PC-3 (cell line): ENCODE measurements at regions not wholly inside any gene's neighbourhood (a gene's known extent, or its start where the extent isn't known, plus 50 kb on each side); places are given as distances from the start of the nearest gene placed in this dataset.

Experiments
- ATAC-seq: fragments of 200-7000 bp; cut with Tn5 transposase; 2 replicates; pipeline ENCODE4 v1.9.1; 2020; ENCODE audit warnings: mild to moderate bottlenecking, moderate library complexity
- BruUV-seq: library from RNA; stranded (reverse); fragments of 400-500 nt; replicated peaks from 2 replicates; lab custom pipeline; 2021; lab: Mats Ljungman, UMichigan
- CTCF ChIA-PET: fragments of 300-600 bp; sonication (Branson Sonifier 250); formaldehyde crosslinking; loops from one replicate; lab custom pipeline; 2022; ENCODE audit warnings: antibody characterized with exemption; lab: Charles Lee
- POLR2A ChIA-PET: fragments of 300-600 bp; sonication (Branson Sonifier 250); formaldehyde crosslinking; loops from one replicate; lab custom pipeline; 2022; ENCODE audit warnings: antibody characterized with exemption; ENCODE audit not compliant: unreplicated experiment; lab: Charles Lee
- DNase-seq: peaks from one replicate; pipeline ENCODE4 v3.0.0-alpha.2; 2015
- H2AFZ ChIP-seq: fragments of 300-600 bp; sonication (generic); 2 replicates; pipeline ENCODE4 v1.6.0; 2016; ENCODE audit warnings: antibody characterized with exemption, low read length
- H3F3A ChIP-seq: fragments of 300-600 bp; sonication (generic); one replicate; pipeline ENCODE4 v1.6.0; 2017; ENCODE audit warnings: antibody characterized with exemption, low read length, control low read depth, mild to moderate bottlenecking; ENCODE audit not compliant: unreplicated experiment
- H3K27ac ChIP-seq: fragments of 300-600 bp; sonication (generic); 2 replicates; pipeline ENCODE4 v1.5.1; 2016; ENCODE audit warnings: mild to moderate bottlenecking, low read length
- H3K27me3 ChIP-seq: fragments of 300-600 bp; sonication (generic); 2 replicates; pipeline ENCODE4 v1.6.1; 2016; ENCODE audit warnings: low read length, mixed read lengths
- H3K36me3 ChIP-seq: fragments of 300-600 bp; sonication (generic); 2 replicates; pipeline ENCODE4 v1.6.1; 2016; ENCODE audit warnings: low read depth, mixed run types, low read length, mixed read lengths
- H3K4me1 ChIP-seq: fragments of 300-600 bp; sonication (generic); 2 replicates; pipeline ENCODE4 v1.5.1; 2016; ENCODE audit warnings: low read length; ENCODE audit not compliant: insufficient read depth
- H3K4me2 ChIP-seq: fragments of 300-600 bp; sonication (generic); 2 replicates; pipeline ENCODE4 v1.6.0; 2016; ENCODE audit warnings: low read length
- H3K4me3 ChIP-seq: fragments of 300-600 bp; sonication (generic); 2 replicates; pipeline ENCODE4 v1.5.1; 2016; ENCODE audit warnings: mild to moderate bottlenecking, low read length, mixed read lengths
- H3K79me2 ChIP-seq: fragments of 300-600 bp; sonication (generic); 2 replicates; pipeline ENCODE4 v1.6.1; 2017; ENCODE audit warnings: low read length, mixed read lengths
- H3K9ac ChIP-seq: fragments of 300-600 bp; sonication (generic); 2 replicates; pipeline ENCODE4 v1.6.0; 2016; ENCODE audit warnings: mild to moderate bottlenecking, low read length
- H3K9me2 ChIP-seq: fragments of 300-600 bp; sonication (generic); replicated peaks from 2 replicates; pipeline ENCODE4 v1.6.1; 2016; ENCODE audit warnings: mixed run types, low read length, mixed read lengths
- H3K9me3 ChIP-seq: fragments of 300-600 bp; sonication (generic); 2 replicates; pipeline ENCODE4 v1.6.1; 2016; ENCODE audit warnings: low read length, mixed read lengths
- H4K20me1 ChIP-seq: fragments of 300-600 bp; sonication (generic); 2 replicates; pipeline ENCODE4 v1.6.1; 2016; ENCODE audit warnings: low read length, mixed read lengths
- EZH2 ChIP-seq: fragments of 300-600 bp; sonication (generic); IDR thresholded peaks from one replicate; pipeline ENCODE4 v1.6.1; 2017; ENCODE audit warnings: antibody characterized with exemption, mild to moderate bottlenecking, low read length; ENCODE audit not compliant: unreplicated experiment
- EZH2phosphoT487 ChIP-seq: fragments of 300-600 bp; sonication (generic); IDR thresholded peaks from 2 replicates; pipeline ENCODE4 v1.6.1; 2018; ENCODE audit warnings: mild to moderate bottlenecking, antibody characterized with exemption, low read length, borderline replicate concordance
- intact Hi-C: fragments of 100-400 bp; cut with micrococcal nuclease; formaldehyde crosslinking; loops from 2 replicates; pipeline ENCODE4 v1.9.0; 2023
- TF ChIP-seq, protein P1 (sequence below): fragments of 300-600 bp; sonication (generic); conservative IDR thresholded peaks from 2 replicates; pipeline ENCODE4 v1.5.1; 2017; ENCODE audit warnings: antibody characterized with exemption, low read depth, mild to moderate bottlenecking, low read length

DNA sequence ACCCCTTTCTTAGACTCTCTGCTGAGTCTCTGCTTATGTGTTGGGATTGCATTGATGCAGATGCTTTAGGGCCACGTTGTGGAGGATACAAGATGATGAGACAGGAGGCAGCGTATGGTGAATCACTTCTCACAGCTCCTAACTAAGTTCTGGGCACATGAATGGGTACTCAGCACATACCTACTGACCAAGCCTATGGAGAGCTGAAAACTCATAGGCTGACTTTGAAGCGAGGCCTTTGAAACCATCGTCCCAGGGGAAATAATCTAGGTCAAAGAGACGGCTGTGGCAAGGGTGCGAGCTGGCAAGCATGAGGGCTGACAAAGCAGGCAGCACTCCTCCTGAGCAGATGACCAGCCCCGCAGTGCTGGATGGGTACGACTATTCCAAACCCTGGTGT is 180.2 kb upstream of the TNP1 start:
- intact Hi-C loops = no loop called here
- Histone ChIP-seq H3K9ac (no peak overlapping the region), H3K9me2 (no peaks in the 10 kb centered on the region), H3K27me3 (no peaks in the 10 kb centered on the region), H4K20me1 (no peaks in the 10 kb centered on the region), H3K9me3 (no peaks in the 10 kb centered on the region), H3K36me3 (no peaks in the 10 kb centered on the region), H3K4me2 (no peak overlapping the region), H3K79me2 (no peaks in the 10 kb centered on the region), H3K4me1 (no peaks in the 10 kb centered on the region), H2AFZ (no peak overlapping the region), H3K27ac (no peak overlapping the region), H3K4me3 (no peak overlapping the region), H3F3A (no peaks in the 10 kb centered on the region)
- DNase-seq = no peak
- no peak for TF ChIP-seq EZH2
- TF ChIP-seq EZH2phosphoT487 = no peak
- TF ChIP-seq, protein P1, sequence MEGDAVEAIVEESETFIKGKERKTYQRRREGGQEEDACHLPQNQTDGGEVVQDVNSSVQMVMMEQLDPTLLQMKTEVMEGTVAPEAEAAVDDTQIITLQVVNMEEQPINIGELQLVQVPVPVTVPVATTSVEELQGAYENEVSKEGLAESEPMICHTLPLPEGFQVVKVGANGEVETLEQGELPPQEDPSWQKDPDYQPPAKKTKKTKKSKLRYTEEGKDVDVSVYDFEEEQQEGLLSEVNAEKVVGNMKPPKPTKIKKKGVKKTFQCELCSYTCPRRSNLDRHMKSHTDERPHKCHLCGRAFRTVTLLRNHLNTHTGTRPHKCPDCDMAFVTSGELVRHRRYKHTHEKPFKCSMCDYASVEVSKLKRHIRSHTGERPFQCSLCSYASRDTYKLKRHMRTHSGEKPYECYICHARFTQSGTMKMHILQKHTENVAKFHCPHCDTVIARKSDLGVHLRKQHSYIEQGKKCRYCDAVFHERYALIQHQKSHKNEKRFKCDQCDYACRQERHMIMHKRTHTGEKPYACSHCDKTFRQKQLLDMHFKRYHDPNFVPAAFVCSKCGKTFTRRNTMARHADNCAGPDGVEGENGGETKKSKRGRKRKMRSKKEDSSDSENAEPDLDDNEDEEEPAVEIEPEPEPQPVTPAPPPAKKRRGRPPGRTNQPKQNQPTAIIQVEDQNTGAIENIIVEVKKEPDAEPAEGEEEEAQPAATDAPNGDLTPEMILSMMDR = no peak
- BruUV-seq = no TSS peak
- no peak for ATAC-seq
- POLR2A ChIA-PET = no interaction called here
- CTCF ChIA-PET = no interaction called here

DNA sequence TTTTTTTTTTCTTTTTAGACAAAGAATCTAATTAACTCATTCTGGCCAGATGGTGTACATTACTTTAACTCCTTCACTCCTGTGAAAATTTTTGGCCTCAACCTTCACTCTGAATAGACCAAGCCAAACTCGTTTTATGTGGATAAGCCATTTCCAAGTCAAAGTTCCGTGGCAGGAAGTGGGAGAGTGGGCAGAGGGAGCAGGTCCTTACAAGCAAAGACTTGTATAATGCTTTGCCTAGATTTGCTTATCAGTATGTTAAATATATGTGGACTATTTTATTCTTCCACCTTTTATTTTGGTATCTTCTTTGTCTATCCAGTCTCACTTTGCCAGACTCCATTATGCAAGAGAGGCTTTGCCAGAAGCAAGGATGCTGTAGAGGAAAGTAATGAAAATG is 178.1 kb upstream of the TNP1 start:
- TF ChIP-seq EZH2phosphoT487 (no peak), EZH2 (no peak)
- TF ChIP-seq, protein P1 = no peak
- no peaks in the 10 kb centered on the region for H4K20me1 ChIP-seq
- no peaks in the 10 kb centered on the region for H3F3A ChIP-seq
- H3K27ac ChIP-seq = no peak overlapping the region
- no peaks in the 10 kb centered on the region for H3K4me1 ChIP-seq
- BruUV-seq = no TSS peak
- H3K9ac ChIP-seq = no peak overlapping the region
- ATAC-seq (no peak), DNase-seq (no peak)
- POLR2A ChIA-PET = no interaction called here
- no peaks in the 10 kb centered on the region for H3K9me2 ChIP-seq
- H3K4me2 ChIP-seq = no peak overlapping the region
- CTCF ChIA-PET = no interaction called here
- no peak overlapping the region for H3K4me3 ChIP-seq
- intact Hi-C loops = no loop called here
- H3K27me3 ChIP-seq = no peaks in the 10 kb centered on the region
- no peaks in the 10 kb centered on the region for H3K79me2 ChIP-seq
- no peaks in the 10 kb centered on the region for H3K9me3 ChIP-seq
- H3K36me3 ChIP-seq = no peaks in the 10 kb centered on the region
- no peak overlapping the region for H2AFZ ChIP-seq

DNA sequence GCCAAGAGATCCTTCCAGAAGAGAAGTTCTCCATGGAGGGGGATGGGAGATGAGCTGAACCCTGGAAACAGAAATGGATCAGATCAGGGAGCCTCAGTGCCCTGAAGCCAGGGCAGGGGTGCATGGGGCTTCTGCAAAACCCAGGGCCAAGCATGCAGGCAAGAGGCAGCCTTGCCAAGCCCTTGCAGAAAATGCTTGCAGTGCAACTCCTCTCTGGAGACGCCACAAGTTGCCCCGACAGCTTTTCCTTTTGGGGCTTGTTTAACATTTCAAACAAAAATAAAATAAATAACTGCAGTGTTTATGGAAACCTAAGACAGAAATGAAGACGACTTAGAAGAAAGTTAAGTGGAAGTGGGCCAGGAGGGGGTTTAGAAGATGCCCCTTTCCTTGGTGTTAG is 177.5 kb upstream of the TNP1 start:
- TF ChIP-seq EZH2 = no peak
- TF ChIP-seq EZH2phosphoT487 = no peak
- TF ChIP-seq, protein P1 = no peak
- Histone ChIP-seq H3K79me2 (no peaks in the 10 kb centered on the region), H4K20me1 (no peaks in the 10 kb centered on the region), H3K9me3 (no peaks in the 10 kb centered on the region), H3K27ac (no peak overlapping the region), H3K36me3 (no peaks in the 10 kb centered on the region), H3K4me3 (no peak overlapping the region), H3K9me2 (no peaks in the 10 kb centered on the region), H3K4me2 (no peak overlapping the region), H2AFZ (no peak overlapping the region), H3K9ac (no peak overlapping the region), H3F3A (no peaks in the 10 kb centered on the region), H3K4me1 (no peaks in the 10 kb centered on the region), H3K27me3 (no peaks in the 10 kb centered on the region)
- ChIA-PET CTCF (no interaction called here), POLR2A (no interaction called here)
- ATAC-seq (no peak), DNase-seq (no peak)
- intact Hi-C loops = no loop called here
- BruUV-seq = no TSS peak
